Ascending aorta (tissue), 2 donors: ENCODE measurements at regions not wholly inside any gene's neighbourhood (a gene's known extent, or its start where the extent isn't known, plus 50 kb on each side); places are given as distances from the start of the nearest gene placed in this dataset.
A peak's percentile ranks its signal among the peaks of the same experiment; 100 is the strongest.

Experiments
- DNase-seq, 2 donors: peaks; one replicate each; pipeline ENCODE4 v3.0.0-alpha.2; 2019; ENCODE audit warnings: low spot score in 2 of 2
- H3K27ac ChIP-seq, 2 donors: fragments of 200-600 bp; sonication (generic); one replicate each; pipeline ENCODE4 v1.5.1; 2016 to 2017; ENCODE audit warnings: mild to moderate bottlenecking in 1 of 2
- H3K27me3 ChIP-seq: fragments of 200-600 bp; sonication (generic); one replicate; pipeline ENCODE4 v1.5.1; 2017
- H3K36me3 ChIP-seq, 2 donors: fragments of 200-600 bp; sonication (generic); one replicate each; pipeline ENCODE4 v1.5.1; 2016
- H3K4me1 ChIP-seq, 2 donors: fragments of 200-600 bp; sonication (generic); one replicate each; pipeline ENCODE4 v1.5.1; 2016 to 2017; ENCODE audit warnings: mild to moderate bottlenecking in 1 of 2
- H3K4me3 ChIP-seq, 2 donors: fragments of 200-600 bp; sonication (generic); one replicate each; pipeline ENCODE4 v1.5.1; 2016 to 2017; ENCODE audit warnings: mild to moderate bottlenecking in 1 of 2
- H3K9me3 ChIP-seq, 2 donors: fragments of 200-600 bp; sonication (generic); one replicate each; pipeline ENCODE4 v1.5.1; 2016
- CTCF ChIP-seq, 3 experiments: fragments of 200-600 bp in 2 of 3; fragments of 450-650 bp in 1 of 3; sonication (generic) in 2 of 3; IDR thresholded peaks; one replicate each; pipeline ENCODE4 v1.5.1; 2016 to 2019; ENCODE audit warnings: antibody characterized with exemption in 3 of 3, mild to moderate bottlenecking in 1 of 3, moderate library complexity in 1 of 3
- intact Hi-C: fragments of 100-400 bp; cut with DNase I; formaldehyde crosslinking; loops from one replicate; pipeline ENCODE4 v1.15.1; 2023

GRCh38 chr4:128564081-128564630 lies 245.3 kb upstream of the JADE1 start:
- Histone ChIP-seq H3K27ac (peak overlapping the region in 1 of 2 donors; percentile 44), H3K4me1 (no peaks in the 10 kb centered on the region), H3K27me3 (no peaks in the 10 kb centered on the region), H3K4me3 (no peak overlapping the region), H3K9me3 (no peaks in the 10 kb centered on the region), H3K36me3 (no peaks in the 10 kb centered on the region)
- no peak for TF ChIP-seq CTCF (IDR thresholded peaks at IDR 0.05)
- intact Hi-C loops, result no loop called here
- no peak for DNase-seq

- H3K27ac ChIP-seq, result peak overlapping the region in 1 of 2 donors; percentile 25
- no peak for DNase-seq
- H3K36me3 ChIP-seq, result no peaks in the 10 kb centered on the region
- H3K9me3 ChIP-seq, result no peaks in the 10 kb centered on the region
- no peaks in the 10 kb centered on the region for H3K4me1 ChIP-seq
- H3K4me3 ChIP-seq, result no peak overlapping the region
- intact Hi-C loops, result no loop called here
- no peak for TF ChIP-seq CTCF (IDR thresholded peaks at IDR 0.05)
- no peaks in the 10 kb centered on the region for H3K27me3 ChIP-seq
Observed at GRCh38 chr4:128560754-128561495, 248.6 kb upstream of the JADE1 start.

GRCh38 chr4:128558896-128559679 lies 250.4 kb upstream of the JADE1 start:
- no peaks in the 10 kb centered on the region for H3K36me3 ChIP-seq
- TF ChIP-seq CTCF (IDR thresholded peaks at IDR 0.05), result no peak
- H3K4me3 ChIP-seq, result no peak overlapping the region
- intact Hi-C loops, result loop anchor here (10.0 kb wide), 1 partner anchor 536 kb away; the partner anchor contains the start of genes C4orf33 and SCLT1
- H3K27me3 ChIP-seq, result no peaks in the 10 kb centered on the region
- no peaks in the 10 kb centered on the region for H3K9me3 ChIP-seq
- H3K27ac ChIP-seq, result peak overlapping the region; percentile 66 to 72
- no peak for DNase-seq
- peaks cover 0 to 2% of the 10 kb centered on the region in 2 donors for H3K4me1 ChIP-seq

GRCh38 chr4:128556756-128557155 lies 252.7 kb upstream of the JADE1 start:
- TF ChIP-seq CTCF (IDR thresholded peaks at IDR 0.05), result no peak
- H3K27me3 ChIP-seq, result no peaks in the 10 kb centered on the region
- no peak for DNase-seq
- no peaks in the 10 kb centered on the region for H3K9me3 ChIP-seq
- H3K36me3 ChIP-seq, result no peaks in the 10 kb centered on the region
- peaks cover 4 to 9% of the 10 kb centered on the region in 2 donors for H3K4me1 ChIP-seq
- H3K27ac ChIP-seq, result no peak overlapping the region
- intact Hi-C loops, result loop anchor here (10.0 kb wide), 1 partner anchor 538 kb away; the partner anchor contains the start of genes C4orf33 and SCLT1
- H3K4me3 ChIP-seq, result no peak overlapping the region

- peak overlapping the region; percentile 89 to 94 for H3K27ac ChIP-seq
- peak overlapping the region; percentile 61 to 84 for H3K4me3 ChIP-seq
- no peak for DNase-seq
- no peaks in the 10 kb centered on the region for H3K27me3 ChIP-seq
- no peaks in the 10 kb centered on the region for H3K9me3 ChIP-seq
- intact Hi-C loops, result loop anchor here (1.0 to 10.0 kb wide), 4 partner anchors 25 to 541 kb away; partner anchors contain the start of genes C4orf33 and SCLT1
- no peaks in the 10 kb centered on the region for H3K36me3 ChIP-seq
- no peak for TF ChIP-seq CTCF (IDR thresholded peaks at IDR 0.05)
- peaks cover 4 to 9% of the 10 kb centered on the region in 2 donors for H3K4me1 ChIP-seq
Observed at GRCh38 chr4:128553686-128554515, 255.6 kb upstream of the JADE1 start.
